ENCODE measurements at regions not wholly inside any gene's neighbourhood (a gene's known extent, or its start where the extent isn't known, plus 50 kb on each side); places are given as distances from the start of the nearest gene placed in this dataset.

GRCh38 chr1:185409345-185409744, 92.3 kb upstream of the IVNS1ABP start:
- no peak for DNase-seq (ENCODE audit: low read depth)
- no peak for TF ChIP-seq CTCF (conservative IDR thresholded peaks at IDR 0.05; ENCODE audit: low read length)
- no peak overlapping the region for H3K4me3 ChIP-seq (ENCODE audit: low read length)

- no peak overlapping the region for H3K4me3 ChIP-seq (ENCODE audit: low read length)
- DNase-seq (ENCODE audit: low read depth): no peak
- no peak for TF ChIP-seq CTCF (conservative IDR thresholded peaks at IDR 0.05; ENCODE audit: low read length)
Measured at GRCh38 chr1:185408700-185409270, 91.7 kb upstream of the IVNS1ABP start.

GRCh38 chr1:185406691-185407009, 89.6 kb upstream of the IVNS1ABP start:
- no peak overlapping the region for H3K4me3 ChIP-seq (ENCODE audit: low read length)
- TF ChIP-seq CTCF (conservative IDR thresholded peaks at IDR 0.05; ENCODE audit: low read length): no peak
- DNase-seq (ENCODE audit: low read depth): no peak

DNA sequence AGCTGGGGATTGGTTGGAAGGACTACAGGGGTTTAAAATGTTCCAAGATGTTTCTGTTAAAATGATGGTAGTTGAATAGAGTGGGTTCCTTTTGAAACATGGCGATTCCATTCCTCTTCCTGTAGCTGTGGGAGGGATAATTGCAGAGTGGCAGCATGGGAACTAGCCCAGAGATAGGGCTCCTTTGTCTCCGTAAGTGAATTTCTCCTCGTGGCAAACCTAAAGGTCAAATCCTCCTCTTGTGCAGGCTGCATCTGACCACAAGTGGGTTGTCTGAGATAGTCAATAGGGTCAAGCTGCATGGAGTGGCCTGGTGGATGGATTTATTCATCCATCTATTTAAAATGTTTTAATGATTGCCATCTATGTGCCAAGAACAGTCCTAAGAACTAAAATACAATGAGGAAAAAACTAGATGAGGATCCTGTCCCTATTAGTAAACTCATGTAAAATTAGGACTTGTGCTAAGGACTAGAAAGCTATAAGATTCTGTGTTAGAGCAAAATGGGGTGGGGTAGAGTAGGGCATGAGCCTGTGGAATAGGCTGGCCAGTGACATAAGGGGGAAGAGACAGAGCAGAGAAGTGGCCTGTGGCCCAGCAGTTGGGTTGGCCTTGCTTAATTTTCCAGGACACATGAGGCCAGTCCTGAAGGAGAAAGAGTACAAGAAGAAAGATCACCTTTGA, 89.1 kb upstream of the IVNS1ABP start:
- TF ChIP-seq CTCF (conservative IDR thresholded peaks at IDR 0.05; ENCODE audit: low read length): no peak
- no peak overlapping the region for H3K4me3 ChIP-seq (ENCODE audit: low read length)
- DNase-seq (ENCODE audit: low read depth): no peak

DNA sequence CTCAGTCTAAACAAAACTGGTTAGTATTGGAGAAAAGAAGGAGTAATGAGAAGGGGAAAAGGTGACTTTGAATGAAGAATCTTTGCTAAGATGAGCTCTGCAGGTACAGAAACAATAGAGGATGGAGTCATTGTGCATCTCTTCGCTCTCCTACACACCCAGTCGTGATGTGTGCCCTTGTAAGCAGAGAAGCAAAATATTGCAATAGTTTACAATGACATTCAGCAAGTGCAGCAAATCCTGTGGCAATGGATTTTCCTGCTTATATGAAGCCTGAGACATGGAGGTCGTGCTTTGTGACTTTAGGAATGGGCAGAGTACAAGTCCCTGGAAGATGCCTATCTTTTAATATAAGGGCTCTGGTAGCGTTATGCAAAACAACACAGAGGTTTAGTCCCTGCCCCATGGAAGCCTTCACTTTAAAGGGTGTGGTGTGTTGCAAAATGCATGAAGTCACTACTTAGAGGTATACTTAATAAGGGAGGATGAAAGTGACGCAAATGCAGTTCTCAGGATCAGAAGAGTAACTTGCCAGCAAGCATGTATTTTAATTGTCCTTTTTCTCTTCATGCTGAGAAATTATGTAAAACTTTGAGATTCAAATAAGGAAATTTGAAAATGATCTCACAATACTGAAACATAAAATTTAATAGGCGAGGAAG, 88.0 kb upstream of the IVNS1ABP start:
- no peak overlapping the region; the same call in 1 of the 2 replicates for H3K4me3 ChIP-seq (ENCODE audit: low read length)
- no peak for DNase-seq (ENCODE audit: low read depth)
- TF ChIP-seq CTCF (conservative IDR thresholded peaks at IDR 0.05; ENCODE audit: low read length): no peak

GRCh38 chr1:185404291-185404690, 87.2 kb upstream of the IVNS1ABP start:
- peak overlapping the region; percentile 41 for H3K4me3 ChIP-seq (ENCODE audit: low read length)

More at GRCh38 chr1:185404291-185404690, 87.2 kb upstream of the IVNS1ABP start:
- DNase-seq (ENCODE audit: low read depth): peak; percentile 71
- TF ChIP-seq CTCF (conservative IDR thresholded peaks at IDR 0.05; ENCODE audit: low read length): no peak

Measured in AG10803 (cell line).